Tibial nerve (tissue), 4 donors: ENCODE measurements at regions not wholly inside any gene's neighbourhood (a gene's known extent, or its start where the extent isn't known, plus 50 kb on each side); places are given as distances from the start of the nearest gene placed in this dataset.

Source experiments
- DNase-seq, 2 donors: peaks; one replicate each; pipeline ENCODE4 v3.0.0-alpha.2; 2019; ENCODE audit warnings: low spot score in 2 of 2
- H3K27ac ChIP-seq, 4 donors: fragments of 200-600 bp; sonication (generic) in 3 of 4; one replicate each; pipeline ENCODE4 v1.5.1; 2017 to 2019; ENCODE audit warnings: mild to moderate bottlenecking in 1 of 4
- H3K27me3 ChIP-seq, 2 donors: fragments of 200-600 bp; sonication (generic) in 1 of 2; one replicate each; pipeline versions ENCODE4 v1.5.1 to v1.6.0; 2017 to 2019
- H3K36me3 ChIP-seq, 3 donors: fragments of 200-600 bp; sonication (generic); one replicate each; pipeline ENCODE4 v1.5.1; 2018 to 2019
- H3K4me1 ChIP-seq, 4 donors: fragments of 200-600 bp; sonication (generic) in 3 of 4; one replicate each; pipeline ENCODE4 v1.5.1; 2017 to 2019
- H3K4me3 ChIP-seq, 4 donors: fragments of 200-600 bp; sonication (generic) in 3 of 4; one replicate each; pipeline ENCODE4 v1.5.1; 2017 to 2019; ENCODE audit warnings: mild to moderate bottlenecking in 1 of 4, moderate library complexity in 1 of 4
- H3K9me3 ChIP-seq, 4 donors: fragments of 200-600 bp; sonication (generic) in 3 of 4; one replicate each; pipeline ENCODE4 v1.5.1; 2017 to 2019
- EP300 ChIP-seq, 2 donors: sonication (generic); formaldehyde crosslinking; IDR thresholded peaks; one replicate each; pipeline ENCODE4 v1.6.1; 2017; ENCODE audit warnings: antibody characterized with exemption in 2 of 2, mild to moderate bottlenecking in 1 of 2
- POLR2A ChIP-seq, 2 donors: fragments of 450-650 bp; IDR thresholded peaks; one replicate each; pipeline ENCODE4 v1.6.1; 2017; ENCODE audit warnings: antibody characterized with exemption in 2 of 2, mild to moderate bottlenecking in 2 of 2, moderate library complexity in 2 of 2
- WGBS, 2 donors: methylation state at CpG; one replicate each; pipeline ENCODE4 v1.1.5; 2018; 5-methylcytosine and 5-hydroxymethylcytosine counted together
- TF ChIP-seq, protein P1 (sequence below), 5 experiments: fragments of 200-600 bp in 3 of 5; fragments of 450-650 bp in 2 of 5; sonication (generic) in 3 of 5; IDR thresholded peaks; one replicate each; pipeline ENCODE4 v1.5.1; 2016 to 2019; ENCODE audit warnings: antibody characterized with exemption in 5 of 5, mild to moderate bottlenecking in 3 of 5, moderate library complexity in 2 of 5

DNA sequence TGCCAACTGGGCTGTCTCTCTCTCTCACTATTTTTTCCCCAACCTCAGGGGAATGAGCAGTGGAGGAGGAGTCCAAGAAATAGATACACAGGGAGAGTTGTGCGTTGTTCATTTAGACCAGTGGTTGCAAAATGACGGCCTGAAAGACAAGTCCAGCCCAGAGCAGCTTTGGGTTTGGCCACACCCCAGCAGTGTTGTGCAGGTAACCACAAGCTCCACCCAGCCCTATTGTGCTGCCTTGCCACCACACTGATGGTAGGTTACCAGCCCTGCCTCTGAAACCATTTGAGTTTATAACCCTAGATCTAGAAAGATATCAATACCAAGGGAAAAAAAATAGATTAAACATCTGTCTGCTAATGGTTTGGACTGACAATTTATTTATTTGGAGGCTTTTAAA is 144.3 kb downstream of the CMPK2 start:
- no peaks in the 10 kb centered on the region for H3K9me3 ChIP-seq
- H3K27ac ChIP-seq: no peak overlapping the region
- H3K4me3 ChIP-seq: no peak overlapping the region
- TF ChIP-seq POLR2A (IDR thresholded peaks at IDR 0.05) (no peak), EP300 (IDR thresholded peaks at IDR 0.05) (no peak)
- TF ChIP-seq, protein P1, sequence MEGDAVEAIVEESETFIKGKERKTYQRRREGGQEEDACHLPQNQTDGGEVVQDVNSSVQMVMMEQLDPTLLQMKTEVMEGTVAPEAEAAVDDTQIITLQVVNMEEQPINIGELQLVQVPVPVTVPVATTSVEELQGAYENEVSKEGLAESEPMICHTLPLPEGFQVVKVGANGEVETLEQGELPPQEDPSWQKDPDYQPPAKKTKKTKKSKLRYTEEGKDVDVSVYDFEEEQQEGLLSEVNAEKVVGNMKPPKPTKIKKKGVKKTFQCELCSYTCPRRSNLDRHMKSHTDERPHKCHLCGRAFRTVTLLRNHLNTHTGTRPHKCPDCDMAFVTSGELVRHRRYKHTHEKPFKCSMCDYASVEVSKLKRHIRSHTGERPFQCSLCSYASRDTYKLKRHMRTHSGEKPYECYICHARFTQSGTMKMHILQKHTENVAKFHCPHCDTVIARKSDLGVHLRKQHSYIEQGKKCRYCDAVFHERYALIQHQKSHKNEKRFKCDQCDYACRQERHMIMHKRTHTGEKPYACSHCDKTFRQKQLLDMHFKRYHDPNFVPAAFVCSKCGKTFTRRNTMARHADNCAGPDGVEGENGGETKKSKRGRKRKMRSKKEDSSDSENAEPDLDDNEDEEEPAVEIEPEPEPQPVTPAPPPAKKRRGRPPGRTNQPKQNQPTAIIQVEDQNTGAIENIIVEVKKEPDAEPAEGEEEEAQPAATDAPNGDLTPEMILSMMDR (IDR thresholded peaks at IDR 0.05): no peak
- 88 to 94% methylated on average over 2 of the region's 2 CpGs for WGBS, 2 donors
- no peaks in the 10 kb centered on the region for H3K4me1 ChIP-seq
- H3K36me3 ChIP-seq: no peaks in the 10 kb centered on the region
- no peak for DNase-seq
- no peaks in the 10 kb centered on the region for H3K27me3 ChIP-seq

DNA sequence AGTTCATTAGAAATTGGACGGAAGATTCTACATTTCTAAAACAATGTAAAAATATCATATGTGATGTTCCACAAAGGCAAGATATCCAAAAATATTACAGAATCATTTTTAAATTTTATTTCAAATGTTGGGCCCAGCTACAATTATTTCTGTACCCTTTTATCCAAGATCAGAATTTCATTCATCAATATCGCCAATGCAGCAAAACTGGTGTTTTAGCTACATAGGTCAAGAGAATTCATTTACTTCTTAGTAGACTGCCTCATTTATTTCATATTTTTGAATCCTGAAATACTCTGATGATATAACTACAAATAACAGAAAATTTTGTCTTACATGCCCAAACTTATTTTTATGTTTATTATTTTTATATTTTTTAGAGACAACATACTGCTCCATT is 143.1 kb downstream of the CMPK2 start:
- Histone ChIP-seq H3K4me3 (no peak overlapping the region), H3K36me3 (no peaks in the 10 kb centered on the region), H3K9me3 (no peaks in the 10 kb centered on the region), H3K4me1 (no peaks in the 10 kb centered on the region), H3K27ac (no peak overlapping the region), H3K27me3 (no peaks in the 10 kb centered on the region)
- TF ChIP-seq, protein P1 (IDR thresholded peaks at IDR 0.05): no peak
- TF ChIP-seq POLR2A (IDR thresholded peaks at IDR 0.05) (no peak), EP300 (IDR thresholded peaks at IDR 0.05) (no peak)
- DNase-seq: no peak
- WGBS, 2 donors: 96 to 99% methylated on average over 2 of the region's 2 CpGs

DNA sequence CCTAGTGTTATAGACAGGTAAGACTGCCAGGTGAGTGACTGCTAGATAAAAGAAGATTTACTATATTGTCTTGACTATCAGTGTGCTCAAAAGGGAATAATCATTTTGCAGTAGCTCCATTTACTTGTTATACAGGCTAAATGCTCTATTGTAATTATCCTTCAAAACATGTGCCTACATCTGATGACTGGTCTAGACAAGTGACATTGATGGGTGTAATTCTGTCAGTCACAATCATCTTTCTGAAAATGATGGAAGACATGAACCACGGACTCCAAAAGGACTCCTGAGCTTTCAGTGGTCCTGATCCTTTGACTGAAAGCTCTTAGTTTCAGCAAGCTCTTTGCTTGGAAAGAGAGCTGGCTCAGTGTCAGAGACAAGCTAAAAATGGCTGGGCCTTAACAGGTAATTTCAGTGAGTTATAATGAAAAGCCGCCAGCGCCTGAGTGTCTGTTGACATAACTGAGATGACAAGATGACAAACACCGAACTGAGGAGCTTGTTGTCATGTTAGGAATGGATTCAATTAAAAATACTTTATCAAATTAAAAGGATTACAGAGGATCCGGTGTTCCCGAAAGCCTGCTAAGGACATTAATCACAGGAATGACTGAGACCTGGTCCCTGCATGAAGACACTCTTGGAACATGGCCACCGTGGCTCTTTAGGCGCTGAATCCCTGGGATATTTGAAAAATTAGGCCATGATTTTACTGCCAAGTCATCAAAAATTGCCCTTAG is 141.7 kb downstream of the CMPK2 start:
- H3K36me3 ChIP-seq: no peaks in the 10 kb centered on the region
- H3K27ac ChIP-seq: no peak overlapping the region
- no peaks in the 10 kb centered on the region for H3K9me3 ChIP-seq
- WGBS, 2 donors: 70 to 72% methylated on average over 8 of the region's 8 CpGs
- H3K4me3 ChIP-seq: no peak overlapping the region
- no peaks in the 10 kb centered on the region for H3K4me1 ChIP-seq
- no peak for DNase-seq
- TF ChIP-seq POLR2A (IDR thresholded peaks at IDR 0.05) (no peak), EP300 (IDR thresholded peaks at IDR 0.05) (no peak)
- TF ChIP-seq, protein P1 (IDR thresholded peaks at IDR 0.05): no peak
- no peaks in the 10 kb centered on the region for H3K27me3 ChIP-seq

- no peak for DNase-seq
- H3K36me3 ChIP-seq: no peaks in the 10 kb centered on the region
- no peak for TF ChIP-seq POLR2A (IDR thresholded peaks at IDR 0.05)
- no peak overlapping the region for H3K27ac ChIP-seq
- no peaks in the 10 kb centered on the region for H3K27me3 ChIP-seq
- WGBS, 2 donors: 63 to 64% methylated on average over 4 of the region's 4 CpGs
- H3K4me1 ChIP-seq: no peaks in the 10 kb centered on the region
- H3K9me3 ChIP-seq: no peaks in the 10 kb centered on the region
- no peak overlapping the region for H3K4me3 ChIP-seq
These were observed 141.0 kb downstream of the CMPK2 start for GRCh38 chr2:6724605-6725140.

DNA sequence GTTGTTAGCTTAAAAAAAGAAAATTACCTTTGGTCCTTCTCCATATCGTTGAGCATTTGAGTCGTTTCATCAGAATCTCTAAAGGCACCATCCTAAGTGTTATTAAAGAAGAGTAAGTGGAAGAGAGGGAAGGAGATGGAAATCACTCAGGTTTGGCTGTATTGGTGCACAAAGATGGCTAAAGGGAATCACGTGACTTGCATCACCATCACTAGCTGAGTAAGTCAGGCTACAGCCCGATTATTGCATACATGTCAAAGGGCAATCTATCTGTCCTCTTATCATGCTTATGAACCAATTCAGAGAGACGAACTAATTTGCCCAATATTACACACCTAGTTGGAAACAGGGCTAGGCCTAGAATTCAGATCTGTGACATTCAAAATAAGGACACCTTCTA is 137.6 kb downstream of the CMPK2 start:
- 80 to 86% methylated on average over 5 of the region's 5 CpGs for WGBS, 2 donors
- H3K4me3 ChIP-seq: no peak overlapping the region
- H3K27ac ChIP-seq: no peak overlapping the region
- no peak for DNase-seq
- H3K27me3 ChIP-seq: no peaks in the 10 kb centered on the region
- no peaks in the 10 kb centered on the region for H3K9me3 ChIP-seq
- H3K36me3 ChIP-seq: no peaks in the 10 kb centered on the region
- H3K4me1 ChIP-seq: no peaks in the 10 kb centered on the region
- TF ChIP-seq, protein P1 (IDR thresholded peaks at IDR 0.05): no peak
- TF ChIP-seq POLR2A (IDR thresholded peaks at IDR 0.05): no peak
- no peak for TF ChIP-seq EP300 (IDR thresholded peaks at IDR 0.05)
